NCI-H2107 treated with DMSO at 0.1 percent for 48 hours (cell line): ENCODE measurements at regions not wholly inside any gene's neighbourhood (a gene's known extent, or its start where the extent isn't known, plus 50 kb on each side); places are given as distances from the start of the nearest gene placed in this dataset.
"Not testable (repeated sequence)": the region's sequence is repeated elsewhere in the genome, so short reads cannot be mapped to it uniquely, and the experiment has no call there.

ENCODE experiments used
- DNase-seq: peaks from one replicate; lab custom pipeline; 2025; ENCODE audit not compliant: unreplicated experiment; lab: John Stamatoyannopoulos, UW

DNA sequence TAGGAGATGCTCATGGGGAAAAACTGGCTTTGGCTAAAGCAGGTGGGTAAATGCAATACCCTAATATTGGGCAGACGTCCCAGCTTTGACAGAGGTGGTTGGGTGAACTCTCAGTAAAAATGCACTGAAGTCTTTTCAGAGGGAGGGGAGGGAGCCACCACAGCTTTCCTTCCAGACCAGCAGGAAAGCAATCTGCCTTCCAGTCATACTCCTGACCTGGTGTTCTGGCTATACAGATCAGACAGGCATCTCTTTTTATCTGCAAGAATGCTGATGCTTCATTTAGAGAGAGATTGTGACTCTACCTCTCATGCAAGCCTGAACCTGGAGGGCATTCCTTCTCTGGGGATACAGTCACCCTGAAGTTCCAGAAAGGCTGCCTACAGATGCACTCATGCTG lies 52.6 kb upstream of the ICA1 start:
- no peak for DNase-seq

DNA sequence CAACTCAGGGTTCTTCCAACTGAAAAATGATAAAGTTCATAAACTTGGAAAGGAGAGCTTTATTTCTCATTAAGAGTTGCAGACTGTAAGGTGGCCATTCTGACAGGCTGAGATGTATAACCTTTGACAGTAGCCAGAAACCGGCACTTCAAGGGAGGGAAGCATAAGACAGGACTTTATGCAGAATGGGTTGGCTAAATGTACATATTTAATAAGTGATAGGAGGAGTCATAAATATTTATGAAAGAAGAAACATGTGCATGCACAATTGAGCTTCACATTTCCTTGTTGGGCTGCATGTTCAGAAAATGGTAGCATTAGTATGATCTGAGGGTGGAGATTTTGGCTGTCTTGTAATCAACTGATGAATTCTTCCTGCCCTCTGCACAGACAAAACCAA lies 57.1 kb upstream of the ICA1 start:
- DNase-seq, result no peak

DNA sequence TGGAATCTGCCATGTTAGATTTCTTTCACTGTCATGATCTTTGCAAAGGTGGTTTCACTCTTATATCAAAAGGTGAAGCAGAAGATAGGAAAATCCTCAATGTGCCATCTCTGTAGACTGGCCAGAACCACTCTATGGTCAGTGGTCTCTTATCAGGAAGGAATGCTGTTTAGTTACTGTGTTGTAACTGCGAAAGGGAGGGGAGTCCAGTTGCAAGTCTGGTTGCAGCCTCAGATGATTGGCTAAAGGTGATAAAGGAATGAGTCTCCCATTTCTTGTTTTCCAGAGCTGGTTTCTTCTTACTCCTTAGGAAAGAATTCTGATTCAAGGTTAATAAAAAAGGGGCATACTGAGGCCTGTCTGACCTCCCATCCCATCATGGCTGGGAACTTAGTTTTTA lies 58.2 kb upstream of the ICA1 start:
- no peak for DNase-seq

GRCh38 chr7:8321312-8321711 lies 59.3 kb upstream of the ICA1 start:
- DNase-seq, result no peak

GRCh38 chr7:8322667-8323066 lies 60.7 kb upstream of the ICA1 start:
- no peak for DNase-seq

DNA sequence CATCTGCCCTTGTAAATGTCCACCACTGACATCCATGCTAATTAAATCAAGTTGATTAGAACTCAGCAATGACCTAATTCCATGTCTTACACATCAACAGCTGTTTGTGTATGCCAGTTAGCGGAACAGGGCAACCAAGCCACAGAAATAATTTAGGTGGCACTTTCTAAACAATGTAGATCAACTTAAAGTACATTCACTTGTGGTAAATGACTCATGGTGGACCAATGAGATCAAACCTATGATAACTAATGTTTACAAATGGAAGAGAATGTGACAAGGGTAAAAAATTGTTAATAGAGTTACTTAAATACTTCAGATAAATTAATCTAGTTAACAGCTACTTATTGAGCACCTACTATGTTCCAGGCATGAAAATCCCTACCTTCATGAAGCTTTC lies 63.1 kb upstream of the ICA1 start:
- DNase-seq, result no peak

GRCh38 chr7:8327199-8327598 lies 65.2 kb upstream of the ICA1 start:
- DNase-seq, result no peak

DNA sequence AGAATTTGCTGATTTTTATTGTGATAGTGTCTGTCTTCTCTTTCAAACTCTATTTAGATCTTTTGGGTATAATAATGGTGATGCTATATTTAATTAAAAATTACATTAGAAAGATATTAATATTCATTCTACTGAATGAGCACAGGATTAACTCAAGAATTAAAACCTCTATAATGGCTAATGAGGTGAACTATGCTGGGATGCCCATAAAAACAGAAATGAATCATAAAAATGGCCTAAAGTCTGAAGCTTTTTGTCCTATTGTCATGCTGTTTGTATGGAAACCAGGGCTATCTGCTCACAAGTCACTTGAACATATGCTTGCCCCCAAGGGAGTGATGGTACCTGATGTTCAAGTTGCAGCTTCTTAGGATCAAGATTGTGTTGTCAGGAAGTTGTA lies 76.2 kb upstream of the ICA1 start:
- DNase-seq, result no peak

DNA sequence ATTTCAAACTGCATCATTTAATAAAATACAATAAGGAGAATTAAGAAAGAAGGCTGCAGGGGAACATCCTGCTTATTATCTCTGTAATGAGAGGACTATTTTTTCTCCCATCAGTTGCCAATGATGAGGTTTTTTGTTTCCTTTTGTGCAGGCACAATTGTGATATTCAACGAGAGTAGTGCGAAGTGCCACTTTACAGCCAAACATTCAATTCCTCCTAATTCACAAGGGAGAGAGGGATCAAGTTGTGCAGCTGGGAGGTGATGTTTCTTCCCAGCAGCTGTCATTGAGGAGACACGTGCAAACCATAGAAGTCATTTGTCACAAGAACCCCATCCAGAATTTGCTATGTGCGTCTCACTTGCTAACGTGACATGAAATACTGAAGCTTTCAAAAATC lies 81.6 kb upstream of the ICA1 start:
- peak; percentile 97 for DNase-seq

- not testable (repeated sequence) for DNase-seq
Measured at GRCh38 chr7:8347395-8347794, 85.4 kb upstream of the ICA1 start.

- not testable (repeated sequence) for DNase-seq
Measured at GRCh38 chr7:8351654-8352053, 81.8 kb upstream of the NXPH1 start.

DNA sequence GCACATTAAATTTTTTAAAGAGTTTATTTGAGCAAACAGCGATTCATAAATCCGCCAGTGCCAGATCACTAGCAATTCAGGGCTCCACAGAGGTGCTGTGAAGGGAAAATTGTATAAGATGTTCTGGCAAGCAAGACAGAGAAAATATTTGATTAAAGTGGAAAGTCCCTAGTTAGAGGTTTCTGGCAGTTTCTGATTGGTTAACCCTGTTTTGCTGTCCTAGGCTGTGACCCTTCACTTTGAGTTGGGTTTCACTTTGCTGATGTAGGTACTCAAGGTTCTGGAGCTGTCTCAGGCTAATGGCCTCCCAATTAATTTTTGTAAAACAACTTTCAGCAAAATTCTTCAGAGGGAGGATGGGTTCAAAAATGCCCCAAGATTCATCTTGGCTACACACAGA lies 79.4 kb upstream of the NXPH1 start:
- no peak for DNase-seq

- DNase-seq, result no peak
Measured at GRCh38 chr7:8354503-8354902, 78.9 kb upstream of the NXPH1 start.

- no peak for DNase-seq
Measured at GRCh38 chr7:8356071-8356470, 77.3 kb upstream of the NXPH1 start.

DNA sequence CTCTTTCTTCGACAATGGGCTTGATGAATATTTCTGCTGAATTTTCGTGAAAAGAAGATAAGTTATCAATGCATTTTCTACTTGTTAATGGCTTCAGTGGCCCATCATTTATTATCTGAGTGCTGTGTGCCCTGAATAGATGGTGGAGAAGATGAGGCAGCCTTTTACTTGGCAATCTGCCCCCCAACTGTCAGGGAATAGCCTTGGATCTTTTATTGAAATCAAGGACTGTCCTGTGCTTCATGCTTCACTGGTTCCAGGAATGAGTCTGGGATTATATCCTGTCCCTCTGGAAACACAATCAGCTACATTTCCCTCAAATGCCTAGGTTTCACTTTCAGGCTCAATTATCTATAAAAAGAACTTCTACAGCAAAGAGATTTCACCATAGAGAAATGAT lies 75.9 kb upstream of the NXPH1 start:
- no peak for DNase-seq

- no peak for DNase-seq
Measured at GRCh38 chr7:8360564-8361153, 72.8 kb upstream of the NXPH1 start.

DNA sequence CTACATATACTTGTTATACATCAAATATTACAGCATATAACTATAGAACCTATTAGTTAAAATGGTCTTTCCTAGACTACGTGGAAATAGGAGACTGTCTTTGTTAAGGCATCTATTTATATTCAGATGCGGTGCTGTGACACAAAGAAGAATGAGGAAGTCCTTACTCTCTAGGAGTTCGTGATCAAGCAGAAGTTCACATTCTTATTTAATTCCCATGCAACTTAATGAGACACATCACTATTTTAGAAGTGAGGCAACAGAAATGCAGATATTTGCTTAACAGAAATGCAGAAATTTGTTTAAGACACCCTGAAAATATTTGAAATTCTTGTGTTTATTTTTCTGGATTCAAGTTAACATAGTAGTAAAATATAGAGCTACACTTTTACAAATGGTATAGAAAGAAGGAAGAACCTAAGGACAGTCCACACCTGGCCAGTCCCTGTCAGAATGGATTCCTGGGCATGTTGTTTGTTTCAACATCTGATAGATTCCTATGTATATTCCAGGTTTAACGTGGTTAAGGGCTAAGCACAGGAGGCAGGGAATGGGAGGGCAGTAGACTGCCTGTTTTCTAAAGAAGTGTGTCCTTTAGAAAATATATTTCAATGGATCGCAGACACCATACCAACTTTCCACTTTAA lies 70.6 kb upstream of the NXPH1 start:
- DNase-seq, result no peak

GRCh38 chr7:8363407-8364015 lies 69.9 kb upstream of the NXPH1 start:
- no peak for DNase-seq

GRCh38 chr7:8365499-8366110 lies 67.8 kb upstream of the NXPH1 start:
- DNase-seq, result peak; percentile 66

GRCh38 chr7:8368007-8368406 lies 65.4 kb upstream of the NXPH1 start:
- not testable (repeated sequence) for DNase-seq

DNA sequence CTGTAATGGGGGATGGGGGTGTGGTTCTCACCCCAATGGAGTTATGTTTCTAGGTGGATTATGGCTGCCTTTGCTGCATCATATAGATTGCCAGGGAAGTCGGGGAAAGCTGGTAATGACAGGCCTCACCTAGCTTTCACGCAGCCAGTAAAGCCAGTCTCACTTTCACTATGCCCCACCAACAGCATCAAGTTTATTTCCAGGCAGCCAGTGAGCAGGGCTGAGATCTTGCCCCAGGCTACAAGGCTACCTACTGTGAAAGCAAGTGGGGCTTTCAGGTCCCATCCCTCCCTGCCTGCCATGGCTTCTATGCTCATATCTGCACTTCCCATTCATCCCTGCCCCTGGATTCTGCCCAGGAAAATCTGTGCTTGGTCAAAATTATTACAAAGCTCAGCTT lies 61.7 kb upstream of the NXPH1 start:
- no peak for DNase-seq

GRCh38 chr7:8373851-8374250 lies 59.6 kb upstream of the NXPH1 start:
- DNase-seq, result no peak
